ENCODE measurements at regions not wholly inside any gene's neighbourhood (a gene's known extent, or its start where the extent isn't known, plus 50 kb on each side); places are given as distances from the start of the nearest gene placed in this dataset.

GRCh38 chr2:120490091-120490798 lies 144.3 kb downstream of the INHBB start:
- intact Hi-C loops (cut with DNase I; ENCODE audit: low total_unique reads), result no loop called here
- Histone ChIP-seq H3K9me3 (no peaks in the 10 kb centered on the region), H3K4me1 (no peaks in the 10 kb centered on the region), H3K27ac (no peak overlapping the region), H3K4me3 (no peak overlapping the region), H3K36me3 (no peaks in the 10 kb centered on the region), H3K27me3 (peaks cover 0 to 9% of the 10 kb centered on the region in 2 donors)
- no peak for TF ChIP-seq CTCF (IDR thresholded peaks at IDR 0.05)
- DNase-seq, result no peak

GRCh38 chr2:120491111-120491625 lies 145.2 kb downstream of the INHBB start:
- H3K4me1 ChIP-seq, result no peaks in the 10 kb centered on the region
- no peaks in the 10 kb centered on the region for H3K36me3 ChIP-seq
- intact Hi-C loops (cut with DNase I; ENCODE audit: low total_unique reads), result no loop called here
- no peak for TF ChIP-seq CTCF (IDR thresholded peaks at IDR 0.05)
- H3K27ac ChIP-seq, result no peak overlapping the region
- no peaks in the 10 kb centered on the region for H3K9me3 ChIP-seq
- DNase-seq, result no peak
- no peak overlapping the region for H3K4me3 ChIP-seq
- peaks cover 0 to 9% of the 10 kb centered on the region in 2 donors for H3K27me3 ChIP-seq

GRCh38 chr2:120493231-120493630 lies 147.3 kb downstream of the INHBB start:
- no peak for TF ChIP-seq CTCF (IDR thresholded peaks at IDR 0.05)
- H3K4me3 ChIP-seq, result no peak overlapping the region
- intact Hi-C loops (cut with DNase I; ENCODE audit: low total_unique reads), result no loop called here
- peaks cover 0 to 4% of the 10 kb centered on the region in 2 donors for H3K27me3 ChIP-seq
- no peak overlapping the region for H3K27ac ChIP-seq
- H3K9me3 ChIP-seq, result no peaks in the 10 kb centered on the region
- DNase-seq, result no peak
- H3K4me1 ChIP-seq, result no peaks in the 10 kb centered on the region
- no peaks in the 10 kb centered on the region for H3K36me3 ChIP-seq

GRCh38 chr2:120494446-120494845 lies 148.5 kb downstream of the INHBB start:
- no peak for DNase-seq
- Histone ChIP-seq H3K27ac (no peak overlapping the region), H3K4me3 (no peak overlapping the region), H3K27me3 (no peaks in the 10 kb centered on the region), H3K4me1 (no peaks in the 10 kb centered on the region), H3K9me3 (no peaks in the 10 kb centered on the region), H3K36me3 (no peaks in the 10 kb centered on the region)
- no peak for TF ChIP-seq CTCF (IDR thresholded peaks at IDR 0.05)
- intact Hi-C loops (cut with DNase I; ENCODE audit: low total_unique reads), result no loop called here

GRCh38 chr2:120495586-120495985 lies 149.7 kb downstream of the INHBB start:
- DNase-seq, result no peak
- intact Hi-C loops (cut with DNase I; ENCODE audit: low total_unique reads), result no loop called here
- Histone ChIP-seq H3K36me3 (no peaks in the 10 kb centered on the region), H3K27me3 (no peaks in the 10 kb centered on the region), H3K9me3 (no peaks in the 10 kb centered on the region), H3K4me3 (no peak overlapping the region), H3K4me1 (no peaks in the 10 kb centered on the region), H3K27ac (no peak overlapping the region)
- no peak for TF ChIP-seq CTCF (IDR thresholded peaks at IDR 0.05)

Measured in tibial artery (tissue), 4 donors.